SH-SY5Y (cell line): ENCODE measurements at regions not wholly inside any gene's neighbourhood (a gene's known extent, or its start where the extent isn't known, plus 50 kb on each side); places are given as distances from the start of the nearest gene placed in this dataset.

ENCODE experiments used
- GATA2 ChIP-seq: IDR thresholded peaks from 2 replicates; pipeline ENCODE4 v1.6.1; 2011; ENCODE audit warnings: mild to moderate bottlenecking, low read depth, low read length
- GATA3 ChIP-seq: IDR thresholded peaks from 2 replicates; pipeline ENCODE4 v1.6.1; 2011; ENCODE audit warnings: low read depth, mild to moderate bottlenecking, low read length, moderate library complexity

DNA sequence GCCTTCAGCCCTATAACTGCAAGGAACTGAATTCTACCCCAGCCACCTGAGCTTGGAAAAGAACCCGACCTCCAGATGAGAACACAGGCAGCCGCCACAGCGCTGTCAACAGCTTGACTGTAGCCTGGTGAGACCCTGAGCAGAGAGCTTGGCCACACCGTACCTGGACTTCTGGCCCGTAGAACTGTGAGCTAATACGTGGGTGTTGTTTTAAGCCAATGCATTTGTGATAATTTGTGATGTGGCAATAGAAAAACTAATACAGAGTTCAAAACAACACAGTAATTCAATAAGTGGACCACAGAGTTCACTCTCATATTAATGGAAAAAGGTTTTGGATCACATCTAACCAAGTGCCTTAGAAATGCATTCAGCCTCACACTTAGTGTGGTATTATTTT is 96.6 kb upstream of the TBL1X start:
- TF ChIP-seq GATA3 (no peak), GATA2 (no peak)
